Endothelial cell of umbilical vein (primary cell): ENCODE measurements at regions not wholly inside any gene's neighbourhood (a gene's known extent, or its start where the extent isn't known, plus 50 kb on each side); places are given as distances from the start of the nearest gene placed in this dataset.

Experiments
- BruUV-seq: library from RNA; stranded (reverse); fragments of 400-500 nt; replicated peaks from 2 replicates; lab custom pipeline; 2021; lab: Mats Ljungman, UMichigan
- CTCF ChIA-PET: fragments of 300-600, 350-600 bp; sonication (Branson Sonifier 250); formaldehyde crosslinking; loops from one replicate; lab custom pipeline; 2021; ENCODE audit warnings: antibody characterized with exemption, inconsistent platforms; lab: Charles Lee
- POLR2A ChIA-PET: fragments of 300-600, 350-600 bp; sonication (Branson Sonifier 250); formaldehyde crosslinking; loops from one replicate; lab custom pipeline; 2021; ENCODE audit warnings: antibody characterized with exemption, inconsistent platforms; lab: Charles Lee
- DNase-seq: peaks from one replicate; pipeline ENCODE4 v3.0.0-alpha.2; 2011; ENCODE audit warnings: low read depth, low spot score
- FAIRE-seq: peaks from 2 replicates; lab custom pipeline; 2011; peaks lifted over from hg19 to GRCh38; lab: Jason Lieb, UNC
- H2AFZ ChIP-seq: 2 replicates; pipeline ENCODE4 v1.6.0; 2012; ENCODE audit warnings: low read depth, low read length, control low read depth, inconsistent platforms
- H3K27ac ChIP-seq: 2 replicates; pipeline ENCODE4 v1.5.1; 2011; ENCODE audit warnings: low read depth, mild to moderate bottlenecking, control low read depth, low read length, moderate library complexity; ENCODE audit not compliant: insufficient read depth
- H3K27me3 ChIP-seq, 2 experiments: 2 replicates each; pipeline versions ENCODE4 v1.6.0 to v1.6.1; 2011; ENCODE audit warnings: low read length in 2 of 2, mixed read lengths in 1 of 2; ENCODE audit not compliant: control insufficient read depth in 2 of 2, insufficient read depth in 2 of 2
- H3K36me3 ChIP-seq, 2 experiments: 2 replicates in 1 of 2; 3 replicates in 1 of 2; pipeline ENCODE4 v1.5.1; 2011; ENCODE audit warnings: low read length in 2 of 2, mild to moderate bottlenecking in 1 of 2, moderate library complexity in 1 of 2; ENCODE audit not compliant: control insufficient read depth in 2 of 2, insufficient read depth in 2 of 2; ENCODE audit errors: extremely low read depth in 1 of 2
- H3K4me1 ChIP-seq: 3 replicates; pipeline ENCODE4 v1.5.1; 2011; ENCODE audit warnings: mild to moderate bottlenecking, low read length; ENCODE audit not compliant: control insufficient read depth, insufficient read depth; ENCODE audit errors: extremely low read depth
- H3K4me2 ChIP-seq: 2 replicates; pipeline ENCODE4 v1.6.1; 2011; ENCODE audit warnings: low read length, control low read depth, mixed read lengths; ENCODE audit not compliant: insufficient read depth
- H3K4me3 ChIP-seq, 3 experiments: fragments of 200-600 bp in 1 of 3; sonication (generic), shearing (Covaris generic) in 1 of 3; replicated peaks in 1 of 3; 2 replicates each; pipeline ENCODE4 v1.5.1; 2011 to 2016; ENCODE audit warnings: control low read depth in 3 of 3, low read length in 3 of 3, mild to moderate bottlenecking in 2 of 3, inconsistent platforms in 1 of 3, low read depth in 1 of 3, moderate library complexity in 1 of 3; ENCODE audit not compliant: insufficient read depth in 1 of 3
- H3K79me2 ChIP-seq: 2 replicates; pipeline ENCODE4 v1.6.0; 2012; ENCODE audit warnings: low read length, inconsistent platforms; ENCODE audit not compliant: control insufficient read depth, insufficient read depth
- H3K9ac ChIP-seq: replicated peaks from 2 replicates; pipeline ENCODE3; 2011; ENCODE audit warnings: low read length, control low read depth; ENCODE audit not compliant: insufficient read depth; ENCODE audit errors: extremely low read depth
- H3K9me1 ChIP-seq: replicated peaks from 3 replicates; pipeline ENCODE4 v1.6.0; 2011; ENCODE audit warnings: mild to moderate bottlenecking, low read length; ENCODE audit not compliant: control insufficient read depth, insufficient read depth; ENCODE audit errors: extremely low read depth
- H3K9me3 ChIP-seq: replicated peaks from 2 replicates; pipeline ENCODE4 v1.5.1; 2012; ENCODE audit warnings: low read length, inconsistent platforms; ENCODE audit not compliant: control insufficient read depth, insufficient read depth
- H4K20me1 ChIP-seq: replicated peaks from 2 replicates; pipeline ENCODE3; 2011; ENCODE audit warnings: mild to moderate bottlenecking, low read length; ENCODE audit not compliant: control insufficient read depth, insufficient read depth; ENCODE audit errors: extremely low read depth
- CTCF ChIP-seq, 2 donors: IDR thresholded peaks; 1 replicate in 1 of 2; 2 replicates in 1 of 2; pipeline ENCODE4 v1.5.1; 2011; ENCODE audit warnings: low read length in 2 of 2, mild to moderate bottlenecking in 2 of 2, moderate library complexity in 2 of 2, control low read depth in 1 of 2, inconsistent platforms in 1 of 2, low read depth in 1 of 2; ENCODE audit not compliant: insufficient read depth in 1 of 2; ENCODE audit errors: extremely low read depth in 1 of 2
- EZH2 ChIP-seq: IDR thresholded peaks from 2 replicates; pipeline ENCODE4 v1.6.1; 2012; ENCODE audit warnings: borderline replicate concordance, low read depth, mild to moderate bottlenecking, moderate library complexity, low read length, inconsistent platforms; ENCODE audit not compliant: severe bottlenecking
- FOS ChIP-seq: IDR thresholded peaks from 2 replicates; pipeline ENCODE4 v1.6.1; 2011; ENCODE audit warnings: mild to moderate bottlenecking, low read length, moderate library complexity, borderline replicate concordance; ENCODE audit not compliant: insufficient read depth
- GATA2 ChIP-seq: IDR thresholded peaks from 2 replicates; pipeline ENCODE4 v1.7.0; 2011; ENCODE audit warnings: low read depth, mild to moderate bottlenecking, moderate library complexity, mixed read lengths, low read length; ENCODE audit not compliant: insufficient read length, insufficient read depth
- JUN ChIP-seq: IDR thresholded peaks from 2 replicates; pipeline ENCODE4 v1.6.1; 2011; ENCODE audit warnings: borderline replicate concordance, low read depth; ENCODE audit not compliant: insufficient read length, insufficient read depth
- MAX ChIP-seq: IDR thresholded peaks from 2 replicates; pipeline ENCODE4 v1.6.1; 2011; ENCODE audit not compliant: insufficient read depth, insufficient read length
- MYC ChIP-seq: IDR thresholded peaks from one replicate; pipeline ENCODE4 v1.6.1; 2011; ENCODE audit warnings: mild to moderate bottlenecking, low read depth, low read length
- POLR2A ChIP-seq: IDR thresholded peaks from 2 replicates; pipeline ENCODE4 v1.6.1; 2012; ENCODE audit warnings: low read depth, mild to moderate bottlenecking, control low read depth, low read length
- POLR2AphosphoS5 ChIP-seq: IDR thresholded peaks from 2 replicates; pipeline ENCODE4 v1.6.1; 2012; ENCODE audit warnings: low read depth, mild to moderate bottlenecking, control low read depth, low read length, moderate library complexity; ENCODE audit not compliant: insufficient read depth
- dilution Hi-C: fragments of 300-500 bp; cut with MboI; formaldehyde crosslinking; loops from one replicate; pipeline ENCODE4 v1.15.0; 2019; ENCODE audit warnings: low sequenced_read_pairs; ENCODE audit not compliant: extremely low pct_ligation_motif_present
- intact Hi-C: fragments of 100-400 bp; cut with micrococcal nuclease; formaldehyde crosslinking; loops from one replicate; pipeline ENCODE4 v1.10.0; 2022

- intact Hi-C loops (no loop called here), dilution Hi-C loops (no loop called here)
- Histone ChIP-seq H3K4me2 (no peak overlapping the region), H3K9me3 (no peaks in the 10 kb centered on the region), H3K4me1 (no peaks in the 10 kb centered on the region), H3K27me3 (no peaks in the 10 kb centered on the region), H3K36me3 (no peaks in the 10 kb centered on the region), H3K4me3 (no peak overlapping the region), H4K20me1 (no peaks in the 10 kb centered on the region), H3K9ac (no peak overlapping the region), H2AFZ (no peak overlapping the region), H3K27ac (no peak overlapping the region), H3K79me2 (no peaks in the 10 kb centered on the region), H3K9me1 (no peaks in the 10 kb centered on the region)
- ChIA-PET POLR2A (no interaction called here), CTCF (no interaction called here)
- no TSS peak for BruUV-seq
- DNase-seq (no peak), FAIRE-seq (no peak)
- TF ChIP-seq JUN (no peak), CTCF (IDR thresholded peaks at IDR 0.05; ENCODE audit: extremely low read depth in 1 of 2, insufficient read depth in 1 of 2, low read depth in 1 of 2, low read length in 2 of 2) (no peak), POLR2AphosphoS5 (no peak), POLR2A (no peak), MYC (no peak), MAX (no peak), GATA2 (no peak), EZH2 (no peak), FOS (no peak)
Measured at GRCh38 chr18:44259610-44260009, 421.1 kb upstream of the SETBP1 start.
